ENCODE measurements at regions not wholly inside any gene's neighbourhood (a gene's known extent, or its start where the extent isn't known, plus 50 kb on each side); places are given as distances from the start of the nearest gene placed in this dataset.

DNA sequence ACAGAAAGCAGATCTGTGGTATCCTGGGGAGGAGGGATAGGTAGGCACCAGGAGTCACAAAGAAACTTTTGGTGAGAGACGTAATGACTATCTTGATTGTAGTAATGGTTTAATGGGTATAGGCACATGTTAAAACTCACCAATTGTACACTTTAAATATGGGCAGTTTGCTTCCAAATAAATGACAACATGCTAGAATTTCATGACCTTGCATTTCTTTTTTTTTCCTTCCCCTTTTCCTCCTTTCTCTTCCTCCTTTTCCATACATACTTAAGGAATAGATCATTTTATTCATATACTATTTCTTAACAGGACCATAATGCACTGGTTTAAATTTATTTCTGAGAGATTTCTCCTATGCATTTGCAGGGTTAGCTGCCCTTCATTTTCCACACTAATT is 341.8 kb downstream of the TMEM182 start:
- Mint-ChIP-seq H3K4me1 (no peaks in the 10 kb centered on the region), H3K27ac (no peak overlapping the region), H3K9me3 (peaks cover 0 to 3% (median 0%) of the 10 kb centered on the region in 7 donors), H3K27me3 (no peaks in the 10 kb centered on the region), H3K36me3 (no peaks in the 10 kb centered on the region), H3K4me3 (no peak overlapping the region)
- no peak for DNase-seq
- ATAC-seq (ENCODE audit: low read depth in 2 of 2), result no peak

DNA sequence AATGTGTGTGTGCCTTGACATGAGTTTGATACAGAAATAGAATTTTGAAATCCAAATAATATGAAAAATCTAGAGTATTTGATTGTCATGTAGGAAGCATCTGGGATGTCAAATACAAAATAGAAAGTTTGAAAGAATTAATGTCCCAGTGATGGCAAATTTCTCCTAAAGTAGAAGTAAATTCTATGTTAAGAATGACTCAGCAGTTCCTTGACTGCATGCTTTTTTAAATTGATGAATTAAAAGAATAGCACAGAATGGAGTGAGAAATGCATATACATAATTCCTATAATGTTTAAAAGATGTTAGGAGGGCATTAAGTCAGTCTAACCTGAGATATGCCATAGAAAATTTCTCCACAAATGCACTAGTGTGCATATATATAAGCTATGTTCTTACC is 357.5 kb downstream of the TMEM182 start:
- H3K27me3 Mint-ChIP-seq, result no peaks in the 10 kb centered on the region
- H3K4me3 Mint-ChIP-seq, result no peak overlapping the region
- no peaks in the 10 kb centered on the region for H3K36me3 Mint-ChIP-seq
- peaks cover 0 to 2% (median 0%) of the 10 kb centered on the region in 7 donors for H3K9me3 Mint-ChIP-seq
- no peak for ATAC-seq (ENCODE audit: low read depth in 2 of 2)
- no peak overlapping the region for H3K27ac Mint-ChIP-seq
- H3K4me1 Mint-ChIP-seq, result no peaks in the 10 kb centered on the region
- no peak for DNase-seq

DNA sequence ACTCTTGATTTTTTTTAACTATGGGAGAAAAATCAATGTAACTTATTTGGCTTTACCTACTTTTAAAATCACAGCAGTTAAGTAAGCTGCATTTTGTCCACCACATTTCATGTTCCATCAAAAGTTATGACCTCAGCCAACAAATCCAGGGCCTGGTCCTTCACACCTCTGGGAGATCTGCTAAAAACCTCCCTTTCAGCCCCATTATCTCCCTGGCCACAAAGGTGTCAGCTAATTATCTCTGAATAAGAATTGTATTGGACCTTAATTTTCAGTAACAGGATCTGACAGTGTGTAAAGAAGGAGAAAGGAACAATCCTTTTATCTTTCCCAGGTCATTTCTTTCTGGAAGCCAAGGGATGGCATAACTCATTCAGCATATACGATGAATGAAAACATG is 359.3 kb downstream of the TMEM182 start:
- ATAC-seq (ENCODE audit: low read depth in 2 of 2), result no peak

DNA sequence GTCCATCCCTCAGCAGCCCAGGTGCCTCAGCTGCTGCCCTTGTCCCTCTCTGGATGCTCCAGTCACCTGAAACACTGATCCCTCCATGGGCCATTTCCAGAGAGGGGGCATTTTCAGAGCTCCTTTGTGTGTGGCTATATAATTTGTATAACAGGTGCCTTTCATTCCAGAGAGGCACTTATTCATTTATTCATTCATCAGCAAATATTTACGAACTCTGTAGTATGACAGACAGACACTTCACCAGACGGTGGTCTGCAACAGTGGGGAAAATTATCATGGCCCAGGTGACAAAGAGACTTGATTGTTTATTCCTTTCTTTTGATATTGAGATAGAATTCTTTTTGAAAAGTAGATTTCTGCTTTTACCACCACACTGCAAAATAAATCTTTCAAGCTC is 361.7 kb downstream of the TMEM182 start:
- ATAC-seq (ENCODE audit: low read depth in 2 of 2) (no peak), DNase-seq (no peak)
- Mint-ChIP-seq H3K27ac (no peak overlapping the region), H3K4me3 (no peak overlapping the region), H3K36me3 (no peaks in the 10 kb centered on the region), H3K27me3 (no peaks in the 10 kb centered on the region), H3K4me1 (no peaks in the 10 kb centered on the region), H3K9me3 (no peaks in the 10 kb centered on the region)

More for the DNA sequence above, 359.3 kb downstream of the TMEM182 start:
- DNase-seq, result no peak
- Mint-ChIP-seq H3K9me3 (no peaks in the 10 kb centered on the region), H3K27me3 (no peaks in the 10 kb centered on the region), H3K4me1 (no peaks in the 10 kb centered on the region), H3K4me3 (no peak overlapping the region), H3K27ac (no peak overlapping the region), H3K36me3 (no peaks in the 10 kb centered on the region)

DNA sequence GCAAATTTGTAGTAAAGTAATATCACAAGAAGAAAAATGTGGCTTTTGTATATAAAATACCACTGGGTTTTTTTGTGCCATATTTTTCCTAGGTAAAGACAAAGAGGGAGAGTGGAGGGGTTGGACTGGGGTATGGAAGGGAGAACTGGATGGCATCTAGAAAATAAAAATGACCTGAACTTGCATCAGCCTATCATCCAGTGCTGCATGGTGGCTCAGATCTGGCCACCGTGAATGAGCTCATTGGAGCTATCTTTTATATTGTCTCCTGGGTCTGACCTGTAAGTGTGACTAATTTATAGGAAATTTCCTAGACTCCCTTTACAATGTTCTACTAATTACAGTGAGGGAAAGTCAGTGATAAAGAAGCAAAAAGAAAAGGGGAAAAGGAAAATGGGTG is 369.0 kb downstream of the TMEM182 start:
- H3K27ac Mint-ChIP-seq, result no peak overlapping the region
- no peaks in the 10 kb centered on the region for H3K4me1 Mint-ChIP-seq
- no peaks in the 10 kb centered on the region for H3K36me3 Mint-ChIP-seq
- peaks cover 0 to 9% (median 4%) of the 10 kb centered on the region in 7 donors for H3K9me3 Mint-ChIP-seq
- no peak overlapping the region for H3K4me3 Mint-ChIP-seq
- ATAC-seq (ENCODE audit: low read depth in 2 of 2) (no peak), DNase-seq (no peak)
- H3K27me3 Mint-ChIP-seq, result no peaks in the 10 kb centered on the region

DNA sequence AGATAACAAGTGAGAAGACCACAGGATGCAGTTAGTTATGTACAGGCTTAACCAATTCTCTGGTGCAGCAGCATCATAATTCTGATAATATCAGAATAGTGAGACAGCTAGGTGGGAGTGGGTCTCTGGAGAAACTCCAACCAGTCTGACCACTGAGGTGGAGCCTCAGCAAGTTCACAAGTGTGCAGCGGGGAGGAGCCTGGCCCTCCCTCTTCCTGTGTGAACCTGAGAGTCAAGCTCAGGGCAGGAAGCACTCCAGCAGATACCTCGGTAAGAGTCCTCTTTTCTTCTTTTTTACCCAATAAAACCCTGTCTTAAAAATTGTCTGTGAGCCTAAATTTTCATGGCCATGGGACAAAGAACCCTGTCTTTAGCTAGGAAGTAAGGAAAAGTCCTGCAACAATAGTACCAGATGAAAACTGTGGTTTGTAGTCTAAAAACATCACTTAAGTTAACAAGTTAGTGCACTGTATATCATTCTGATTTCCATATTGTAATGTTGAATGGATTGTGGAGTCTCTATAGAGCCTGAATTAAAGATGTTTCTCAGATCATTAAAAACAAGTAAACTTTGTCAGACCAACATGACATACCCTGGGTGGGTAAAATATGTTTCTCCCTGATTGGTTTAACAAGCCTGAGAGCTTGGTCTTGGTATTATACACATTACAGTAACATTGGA is 370.8 kb downstream of the TMEM182 start:
- DNase-seq (no peak), ATAC-seq (ENCODE audit: low read depth in 2 of 2) (no peak)
- H3K27me3 Mint-ChIP-seq, result no peaks in the 10 kb centered on the region
- no peaks in the 10 kb centered on the region for H3K36me3 Mint-ChIP-seq
- H3K9me3 Mint-ChIP-seq, result peaks cover under 1 to 19% (median 8%) of the 10 kb centered on the region in 7 donors
- H3K27ac Mint-ChIP-seq, result no peak overlapping the region
- no peak overlapping the region for H3K4me3 Mint-ChIP-seq
- H3K4me1 Mint-ChIP-seq, result no peaks in the 10 kb centered on the region

DNA sequence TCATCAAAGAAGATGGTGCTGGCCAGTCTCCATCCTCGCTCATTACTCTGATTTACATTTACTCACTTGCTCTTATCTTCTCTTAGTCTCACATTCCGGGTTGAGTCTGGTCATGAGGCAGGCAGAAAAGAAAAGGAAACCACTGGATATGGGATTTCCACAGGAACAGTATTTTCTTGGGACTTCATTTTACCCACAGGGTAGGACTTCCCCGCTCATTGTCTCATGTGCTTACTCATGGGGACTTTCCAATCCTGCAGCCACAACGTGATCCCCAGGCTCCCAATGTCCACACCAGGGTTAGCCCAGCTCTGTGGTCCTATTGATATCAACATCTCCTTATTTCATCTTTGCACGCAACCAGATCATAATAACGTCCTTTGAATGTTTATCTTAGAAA is 373.8 kb downstream of the TMEM182 start:
- DNase-seq (no peak), ATAC-seq (ENCODE audit: low read depth in 2 of 2) (no peak)
- Mint-ChIP-seq H3K36me3 (no peaks in the 10 kb centered on the region), H3K4me3 (no peak overlapping the region), H3K27me3 (no peaks in the 10 kb centered on the region), H3K9me3 (peaks cover 3 to 22% (median 8%) of the 10 kb centered on the region in 7 donors), H3K27ac (no peak overlapping the region), H3K4me1 (no peaks in the 10 kb centered on the region)

DNA sequence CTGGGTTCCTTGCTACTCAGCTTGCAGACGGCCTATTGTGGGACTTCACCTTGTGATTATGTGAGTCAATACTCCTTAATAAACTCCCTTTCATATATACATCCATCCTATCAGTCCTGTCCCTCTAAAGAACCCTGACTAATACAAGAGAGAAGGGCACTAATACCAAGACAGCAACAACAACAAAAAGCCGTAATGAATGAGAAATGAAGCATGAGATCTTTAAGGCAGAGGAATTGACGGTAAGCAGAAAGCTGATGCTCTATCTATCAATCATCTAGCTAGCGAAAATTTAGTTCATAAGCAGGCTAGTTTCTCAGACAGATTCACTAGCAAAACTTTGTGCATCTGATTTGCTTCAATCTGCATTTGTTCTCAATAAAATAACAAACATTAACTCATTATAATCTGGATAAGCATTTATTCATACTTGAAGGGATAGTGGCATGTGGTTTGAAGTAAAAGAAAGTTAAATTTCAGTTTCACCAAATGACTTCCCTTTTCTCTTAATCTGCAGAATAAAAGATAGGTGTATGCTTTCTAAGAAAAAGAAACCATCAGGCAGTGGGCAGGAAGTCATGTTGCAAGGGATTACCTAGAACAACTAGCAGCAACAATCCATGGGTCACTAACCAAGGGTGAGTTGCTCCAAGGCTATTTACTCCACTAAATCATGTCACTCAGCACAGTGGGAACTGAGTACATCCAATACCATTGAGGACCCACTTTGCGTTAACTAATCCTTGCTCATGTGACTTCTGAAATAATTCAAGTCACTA is 376.5 kb downstream of the TMEM182 start:
- Mint-ChIP-seq H3K27ac (no peak overlapping the region), H3K27me3 (no peaks in the 10 kb centered on the region), H3K4me1 (no peaks in the 10 kb centered on the region), H3K9me3 (peaks cover 3 to 22% (median 9%) of the 10 kb centered on the region in 7 donors), H3K36me3 (no peaks in the 10 kb centered on the region), H3K4me3 (no peak overlapping the region)
- ATAC-seq (ENCODE audit: low read depth in 2 of 2), result no peak
- DNase-seq, result no peak

DNA sequence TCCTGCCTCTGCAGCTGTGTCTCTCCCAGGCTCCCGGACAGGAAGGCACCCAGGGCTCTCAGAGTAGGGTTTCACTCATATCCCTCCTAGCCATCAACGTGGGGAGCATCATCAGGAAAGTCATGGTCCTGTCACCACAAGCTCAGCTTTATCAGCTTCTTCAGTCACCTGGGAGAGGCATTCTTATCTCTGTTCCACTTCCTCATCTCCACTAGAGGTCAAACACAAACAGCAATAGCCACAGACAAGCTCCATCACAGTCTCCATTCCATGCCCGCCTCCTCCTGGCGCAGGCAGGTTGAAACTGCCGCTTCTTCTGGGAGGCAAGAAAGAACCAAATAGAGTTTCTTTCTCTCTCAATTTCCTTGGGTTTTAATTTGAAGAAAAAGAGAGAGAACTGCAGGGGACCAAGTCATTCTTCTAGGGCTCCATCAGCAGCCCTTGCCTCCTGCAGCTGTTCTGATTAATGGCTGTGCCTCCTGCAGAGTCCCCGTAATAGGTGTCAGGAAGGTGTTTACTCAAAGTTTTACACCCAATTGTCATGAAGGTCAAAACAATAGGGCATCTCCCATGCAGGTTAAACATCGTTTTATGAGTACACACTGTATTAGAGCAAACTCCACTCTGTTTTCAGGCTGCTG is 377.9 kb downstream of the TMEM182 start:
- Mint-ChIP-seq H3K36me3 (no peaks in the 10 kb centered on the region), H3K4me3 (no peak overlapping the region), H3K27ac (no peak overlapping the region), H3K4me1 (no peaks in the 10 kb centered on the region), H3K9me3 (peaks cover 3 to 22% (median 9%) of the 10 kb centered on the region in 7 donors), H3K27me3 (no peaks in the 10 kb centered on the region)
- no peak for ATAC-seq (ENCODE audit: low read depth in 2 of 2)
- no peak for DNase-seq

DNA sequence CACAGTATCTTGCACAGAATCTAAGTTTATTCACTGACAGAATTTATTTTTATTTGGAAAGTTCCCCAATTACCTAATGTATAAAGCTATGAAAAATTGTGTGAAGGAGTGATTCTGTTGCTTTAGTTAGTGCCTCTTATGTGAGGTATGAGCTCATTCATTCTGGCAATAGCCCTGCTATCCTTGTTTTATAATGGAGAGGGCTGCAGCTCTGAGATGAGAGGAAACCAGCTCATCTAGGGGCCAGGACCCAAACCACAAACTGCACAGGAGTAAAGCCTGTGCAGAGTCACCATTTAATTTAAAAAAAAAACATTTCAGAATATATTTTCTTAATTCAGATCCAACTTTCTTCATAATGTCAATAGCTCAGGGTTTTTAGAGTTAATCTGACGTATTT is 383.0 kb downstream of the TMEM182 start:
- Mint-ChIP-seq H3K4me3 (no peak overlapping the region), H3K27ac (no peak overlapping the region), H3K9me3 (peaks cover 0 to 11% (median 2%) of the 10 kb centered on the region in 7 donors), H3K4me1 (no peaks in the 10 kb centered on the region), H3K27me3 (no peaks in the 10 kb centered on the region), H3K36me3 (no peaks in the 10 kb centered on the region)
- ATAC-seq (ENCODE audit: low read depth in 2 of 2) (no peak), DNase-seq (no peak)

DNA sequence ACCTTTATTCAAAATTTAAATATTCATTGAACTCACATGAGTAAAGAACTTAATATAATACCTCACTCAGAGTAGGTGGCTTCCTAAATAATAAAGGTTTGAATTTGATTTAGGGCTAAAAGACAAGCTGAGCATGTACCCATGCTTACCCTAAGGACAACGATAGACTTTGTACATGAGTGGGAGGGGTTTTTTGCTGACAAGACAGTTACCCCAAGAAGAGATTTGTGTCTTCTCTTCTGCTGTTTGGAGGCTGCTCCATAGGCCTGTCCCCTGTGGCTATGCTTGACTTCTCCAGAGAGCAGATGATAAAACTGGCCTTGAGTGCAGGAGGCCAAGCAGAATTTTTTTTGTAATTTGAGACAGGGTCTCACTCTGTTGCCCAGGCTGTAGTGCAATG is 383.9 kb downstream of the TMEM182 start:
- no peak overlapping the region for H3K27ac Mint-ChIP-seq
- H3K36me3 Mint-ChIP-seq, result no peaks in the 10 kb centered on the region
- no peaks in the 10 kb centered on the region for H3K4me1 Mint-ChIP-seq
- DNase-seq, result no peak
- ATAC-seq (ENCODE audit: low read depth in 2 of 2), result no peak
- peaks cover 0 to 9% (median 2%) of the 10 kb centered on the region in 7 donors for H3K9me3 Mint-ChIP-seq
- no peak overlapping the region for H3K4me3 Mint-ChIP-seq
- H3K27me3 Mint-ChIP-seq, result no peaks in the 10 kb centered on the region

DNA sequence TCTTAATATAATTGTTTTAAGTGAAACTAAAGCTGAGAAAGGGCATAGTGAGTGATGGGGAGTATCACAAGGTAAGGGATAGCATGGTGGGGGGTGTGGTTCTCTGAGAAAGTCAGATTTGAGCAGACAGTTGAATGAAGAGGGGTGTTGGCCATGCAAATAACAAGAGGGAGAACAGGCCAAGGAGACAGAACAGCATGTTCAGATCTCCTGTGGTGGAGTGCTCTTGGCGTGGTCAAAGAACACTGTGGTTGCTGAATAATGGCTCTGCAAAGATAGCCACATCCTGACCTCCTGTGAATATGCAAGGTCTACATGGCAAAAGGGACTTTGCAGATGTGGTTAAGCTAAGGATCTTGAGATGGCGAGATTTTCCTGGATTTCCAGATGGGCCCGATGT is 389.2 kb downstream of the TMEM182 start:
- Mint-ChIP-seq H3K36me3 (no peaks in the 10 kb centered on the region), H3K27ac (no peak overlapping the region), H3K4me1 (no peaks in the 10 kb centered on the region), H3K4me3 (no peak overlapping the region), H3K9me3 (peaks cover 0 to 7% (median 4%) of the 10 kb centered on the region in 7 donors), H3K27me3 (peaks cover 0 to 3% (median 0%) of the 10 kb centered on the region in 3 donors)
- no peak for DNase-seq
- ATAC-seq (ENCODE audit: low read depth in 2 of 2), result no peak

DNA sequence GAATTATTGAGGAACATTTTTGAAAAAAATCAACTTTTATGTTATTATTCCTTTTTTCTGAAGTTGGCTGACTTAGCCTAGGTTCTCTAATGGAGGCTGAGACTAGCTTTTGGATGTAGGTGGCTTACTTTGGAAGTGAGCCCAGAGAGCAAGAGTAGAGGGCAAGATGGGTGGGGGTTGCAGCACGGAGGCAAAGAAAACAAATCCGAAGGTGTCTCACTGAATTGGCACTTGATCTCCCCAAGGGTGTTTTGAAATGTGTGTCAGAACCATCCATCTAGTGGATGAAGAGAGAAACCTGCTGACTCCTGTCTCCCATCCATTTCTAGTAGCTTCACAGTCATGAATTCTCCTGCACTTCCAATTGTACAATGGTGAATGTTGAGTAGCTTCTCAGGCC is 390.7 kb downstream of the TMEM182 start:
- Mint-ChIP-seq H3K4me1 (no peaks in the 10 kb centered on the region), H3K9me3 (peaks cover 0 to 7% (median 2%) of the 10 kb centered on the region in 7 donors), H3K36me3 (no peaks in the 10 kb centered on the region), H3K27ac (no peak overlapping the region), H3K27me3 (peaks cover 0 to 3% (median 0%) of the 10 kb centered on the region in 3 donors), H3K4me3 (no peak overlapping the region)
- DNase-seq, result no peak
- no peak for ATAC-seq (ENCODE audit: low read depth in 2 of 2)

All from naive B cell (primary cell).